SU-DHL-6 (cell line): ENCODE measurements at regions not wholly inside any gene's neighbourhood (a gene's known extent, or its start where the extent isn't known, plus 50 kb on each side); places are given as distances from the start of the nearest gene placed in this dataset.

ENCODE experiments used
- H2AFZ ChIP-seq: fragments of 200-600 bp; sonication (generic); 2 replicates; pipeline ENCODE4 v1.6.1; 2014; ENCODE audit warnings: low read depth, mild to moderate bottlenecking, moderate library complexity, mixed read lengths, antibody characterized with exemption, low read length; ENCODE audit not compliant: severe bottlenecking
- H3F3A ChIP-seq: fragments of 200-600 bp; shearing (Covaris generic); 2 replicates; pipeline ENCODE4 v1.6.0; 2016; ENCODE audit warnings: antibody characterized with exemption, mild to moderate bottlenecking; ENCODE audit not compliant: insufficient read depth
- H3K27ac ChIP-seq: fragments of 200-600 bp; sonication (generic); 2 replicates; pipeline ENCODE4 v1.5.1; 2016; ENCODE audit warnings: low read depth, mild to moderate bottlenecking, low read length, moderate library complexity, mixed read lengths
- H3K27me3 ChIP-seq: fragments of 200-600 bp; sonication (generic), shearing (Covaris generic); 2 replicates; pipeline ENCODE4 v1.6.0; 2014; ENCODE audit warnings: mild to moderate bottlenecking, low read length
- H3K36me3 ChIP-seq: fragments of 200-600 bp; sonication (generic); 2 replicates; pipeline ENCODE4 v1.6.1; 2014; ENCODE audit warnings: mild to moderate bottlenecking, low read length, mixed read lengths
- H3K4me2 ChIP-seq: fragments of 300-600, 200-600 bp; shearing (Covaris generic), sonication (generic); 2 replicates; pipeline ENCODE4 v1.6.0; 2014; ENCODE audit warnings: low read length, low read depth, mild to moderate bottlenecking; ENCODE audit not compliant: poor library complexity, severe bottlenecking
- H3K4me3 ChIP-seq: fragments of 200-600 bp; sonication (generic); 2 replicates; pipeline ENCODE4 v1.5.1; 2014; ENCODE audit warnings: antibody characterized with exemption, low read length, mild to moderate bottlenecking, mixed read lengths; ENCODE audit not compliant: insufficient read depth, poor library complexity, severe bottlenecking
- H3K79me2 ChIP-seq: fragments of 200-600 bp; sonication (generic); 2 replicates; pipeline ENCODE4 v1.6.1; 2014; ENCODE audit warnings: mild to moderate bottlenecking, low read length, moderate library complexity; ENCODE audit not compliant: insufficient read depth
- H3K9ac ChIP-seq: fragments of 200-600 bp; sonication (generic); 2 replicates; pipeline ENCODE4 v1.7.0; 2014; ENCODE audit warnings: mild to moderate bottlenecking, low read length
- H3K9me2 ChIP-seq: fragments of 200-600 bp; sonication (generic); replicated peaks from 2 replicates; pipeline ENCODE4 v1.6.1; 2014; ENCODE audit warnings: low read length; ENCODE audit not compliant: insufficient read depth
- H3K9me3 ChIP-seq: fragments of 200-600 bp; sonication (generic); 2 replicates; pipeline ENCODE4 v1.6.1; 2014; ENCODE audit warnings: low read length, mixed read lengths; ENCODE audit not compliant: insufficient read depth
- H4K20me1 ChIP-seq: fragments of 200-600 bp; sonication (generic); 2 replicates; pipeline ENCODE4 v1.6.1; 2014; ENCODE audit warnings: low read depth, mild to moderate bottlenecking, antibody characterized with exemption, low read length, moderate library complexity, mixed read lengths
- EZH2phosphoT487 ChIP-seq: fragments of 200-600 bp; sonication (generic), shearing (Covaris generic); conservative IDR thresholded peaks from 2 replicates; pipeline ENCODE4 v1.6.1; 2018; ENCODE audit warnings: mild to moderate bottlenecking, antibody characterized with exemption, low read length, moderate library complexity, mixed read lengths
- TF ChIP-seq, protein P1 (sequence below): fragments of 200-600 bp; sonication (generic); IDR thresholded peaks from one replicate; pipeline ENCODE4 v1.5.1; 2017; ENCODE audit warnings: antibody characterized with exemption, mild to moderate bottlenecking, low read length, moderate library complexity; ENCODE audit not compliant: insufficient read depth, poor library complexity, severe bottlenecking

DNA sequence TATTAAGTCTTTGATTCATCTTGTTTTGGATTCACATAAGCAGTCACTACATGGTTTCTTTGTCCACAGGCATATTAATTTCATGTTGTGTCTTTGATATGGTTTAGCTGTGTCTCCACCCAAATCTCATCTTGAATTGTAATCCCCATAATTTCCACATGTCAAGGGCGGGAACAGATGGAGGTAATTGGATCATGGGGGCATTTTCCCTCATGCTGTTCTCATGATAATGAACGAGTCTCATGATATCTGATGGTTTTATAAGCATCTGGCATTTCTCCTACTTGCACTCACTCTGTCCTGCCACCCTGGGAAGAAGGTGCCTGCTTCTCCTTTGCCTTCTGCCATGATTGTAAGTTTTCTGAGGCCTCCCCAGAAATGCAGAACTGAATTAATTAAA, 1811.2 kb upstream of the PCDH10 start:
- Histone ChIP-seq H3F3A (no peaks in the 10 kb centered on the region), H3K4me2 (no peak overlapping the region), H3K9me3 (no peaks in the 10 kb centered on the region), H3K9me2 (no peaks in the 10 kb centered on the region), H4K20me1 (no peaks in the 10 kb centered on the region), H3K79me2 (no peaks in the 10 kb centered on the region), H3K4me3 (no peak overlapping the region), H3K36me3 (no peaks in the 10 kb centered on the region), H3K27ac (no peak overlapping the region), H3K9ac (no peak overlapping the region), H3K27me3 (no peaks in the 10 kb centered on the region), H2AFZ (no peak overlapping the region)
- TF ChIP-seq EZH2phosphoT487: no peak
- TF ChIP-seq, protein P1, sequence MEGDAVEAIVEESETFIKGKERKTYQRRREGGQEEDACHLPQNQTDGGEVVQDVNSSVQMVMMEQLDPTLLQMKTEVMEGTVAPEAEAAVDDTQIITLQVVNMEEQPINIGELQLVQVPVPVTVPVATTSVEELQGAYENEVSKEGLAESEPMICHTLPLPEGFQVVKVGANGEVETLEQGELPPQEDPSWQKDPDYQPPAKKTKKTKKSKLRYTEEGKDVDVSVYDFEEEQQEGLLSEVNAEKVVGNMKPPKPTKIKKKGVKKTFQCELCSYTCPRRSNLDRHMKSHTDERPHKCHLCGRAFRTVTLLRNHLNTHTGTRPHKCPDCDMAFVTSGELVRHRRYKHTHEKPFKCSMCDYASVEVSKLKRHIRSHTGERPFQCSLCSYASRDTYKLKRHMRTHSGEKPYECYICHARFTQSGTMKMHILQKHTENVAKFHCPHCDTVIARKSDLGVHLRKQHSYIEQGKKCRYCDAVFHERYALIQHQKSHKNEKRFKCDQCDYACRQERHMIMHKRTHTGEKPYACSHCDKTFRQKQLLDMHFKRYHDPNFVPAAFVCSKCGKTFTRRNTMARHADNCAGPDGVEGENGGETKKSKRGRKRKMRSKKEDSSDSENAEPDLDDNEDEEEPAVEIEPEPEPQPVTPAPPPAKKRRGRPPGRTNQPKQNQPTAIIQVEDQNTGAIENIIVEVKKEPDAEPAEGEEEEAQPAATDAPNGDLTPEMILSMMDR: no peak

DNA sequence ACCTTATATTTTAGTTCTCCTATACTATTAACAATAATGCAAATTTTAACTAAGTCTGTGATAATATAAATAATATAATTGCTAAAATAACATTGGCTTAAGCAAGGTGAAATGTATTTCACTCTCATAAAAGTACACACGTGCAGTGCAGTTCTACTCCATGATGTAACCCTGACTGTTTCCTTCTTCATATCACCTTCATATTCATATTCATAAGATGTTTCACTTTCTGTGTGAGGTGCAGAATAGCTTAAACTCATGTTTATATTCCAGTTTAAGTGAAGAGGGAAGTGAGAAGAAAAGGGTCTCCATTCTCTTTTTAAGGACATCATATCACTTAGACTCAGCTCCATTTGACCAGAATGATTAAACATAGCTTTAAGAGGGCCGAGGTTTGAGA, 1810.0 kb upstream of the PCDH10 start:
- TF ChIP-seq EZH2phosphoT487: no peak
- TF ChIP-seq, protein P1: no peak
- no peak overlapping the region for H3K27ac ChIP-seq
- H3F3A ChIP-seq: no peaks in the 10 kb centered on the region
- H3K9ac ChIP-seq: no peak overlapping the region
- H3K27me3 ChIP-seq: no peaks in the 10 kb centered on the region
- H4K20me1 ChIP-seq: no peaks in the 10 kb centered on the region
- H3K36me3 ChIP-seq: no peaks in the 10 kb centered on the region
- H2AFZ ChIP-seq: no peak overlapping the region
- no peaks in the 10 kb centered on the region for H3K79me2 ChIP-seq
- H3K9me3 ChIP-seq: no peaks in the 10 kb centered on the region
- H3K4me3 ChIP-seq: no peak overlapping the region
- no peak overlapping the region for H3K4me2 ChIP-seq
- no peaks in the 10 kb centered on the region for H3K9me2 ChIP-seq

DNA sequence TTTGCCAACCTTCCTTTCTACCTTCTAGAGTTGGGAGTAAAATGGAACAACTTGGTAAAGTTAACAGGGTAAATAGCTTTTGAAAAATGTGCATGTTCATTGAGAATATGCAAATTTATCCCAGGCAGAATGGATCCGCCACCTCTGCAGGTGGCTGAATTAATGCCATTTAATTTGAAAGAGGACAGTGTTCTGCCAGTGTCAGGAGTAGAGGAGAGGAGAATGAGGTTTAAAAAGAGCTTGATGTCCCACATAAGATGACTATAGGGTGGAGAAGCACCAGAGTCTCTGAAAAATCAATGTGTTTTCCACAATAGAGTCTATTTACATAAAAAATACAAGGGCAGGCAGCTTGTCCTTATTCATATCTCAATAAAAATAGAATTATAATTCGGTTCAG, 1804.3 kb upstream of the PCDH10 start:
- Histone ChIP-seq H3K79me2 (no peaks in the 10 kb centered on the region), H3K9me2 (no peaks in the 10 kb centered on the region), H3K27me3 (no peaks in the 10 kb centered on the region), H3K9me3 (no peaks in the 10 kb centered on the region), H3K4me2 (no peak overlapping the region), H3K36me3 (no peaks in the 10 kb centered on the region), H3F3A (no peaks in the 10 kb centered on the region), H3K4me3 (no peak overlapping the region), H3K27ac (no peak overlapping the region), H2AFZ (no peak overlapping the region), H3K9ac (no peak overlapping the region), H4K20me1 (no peaks in the 10 kb centered on the region)
- TF ChIP-seq, protein P1: no peak
- no peak for TF ChIP-seq EZH2phosphoT487

DNA sequence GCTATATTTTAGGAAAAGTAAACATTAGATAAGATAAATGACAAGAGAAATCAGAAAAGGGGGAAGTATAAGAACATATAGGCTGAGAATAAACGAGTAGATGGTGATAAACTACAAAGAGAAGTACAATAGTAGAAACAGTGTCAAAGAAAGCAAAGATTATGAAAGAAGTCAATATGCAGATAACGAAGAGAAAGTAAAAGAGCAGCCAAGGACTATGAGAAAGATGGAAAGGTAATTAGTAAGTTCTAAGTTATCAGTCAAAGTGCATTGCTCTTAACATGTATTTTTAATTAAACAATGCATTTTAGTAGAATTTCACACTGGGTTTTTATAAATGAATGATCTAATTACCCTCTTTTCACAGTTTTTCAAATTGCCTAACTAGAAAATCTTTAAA, 1801.3 kb upstream of the PCDH10 start:
- Histone ChIP-seq H3K9me3 (no peaks in the 10 kb centered on the region), H3K4me2 (no peak overlapping the region), H3K27me3 (no peaks in the 10 kb centered on the region), H3K79me2 (no peaks in the 10 kb centered on the region), H4K20me1 (no peaks in the 10 kb centered on the region), H3K9ac (no peak overlapping the region), H3K36me3 (no peaks in the 10 kb centered on the region), H3F3A (no peaks in the 10 kb centered on the region), H3K9me2 (no peaks in the 10 kb centered on the region), H3K27ac (no peak overlapping the region), H3K4me3 (no peak overlapping the region), H2AFZ (no peak overlapping the region)
- TF ChIP-seq EZH2phosphoT487: no peak
- TF ChIP-seq, protein P1: no peak
